ENCODE measurements at regions not wholly inside any gene's neighbourhood (a gene's known extent, or its start where the extent isn't known, plus 50 kb on each side); places are given as distances from the start of the nearest gene placed in this dataset.

DNA sequence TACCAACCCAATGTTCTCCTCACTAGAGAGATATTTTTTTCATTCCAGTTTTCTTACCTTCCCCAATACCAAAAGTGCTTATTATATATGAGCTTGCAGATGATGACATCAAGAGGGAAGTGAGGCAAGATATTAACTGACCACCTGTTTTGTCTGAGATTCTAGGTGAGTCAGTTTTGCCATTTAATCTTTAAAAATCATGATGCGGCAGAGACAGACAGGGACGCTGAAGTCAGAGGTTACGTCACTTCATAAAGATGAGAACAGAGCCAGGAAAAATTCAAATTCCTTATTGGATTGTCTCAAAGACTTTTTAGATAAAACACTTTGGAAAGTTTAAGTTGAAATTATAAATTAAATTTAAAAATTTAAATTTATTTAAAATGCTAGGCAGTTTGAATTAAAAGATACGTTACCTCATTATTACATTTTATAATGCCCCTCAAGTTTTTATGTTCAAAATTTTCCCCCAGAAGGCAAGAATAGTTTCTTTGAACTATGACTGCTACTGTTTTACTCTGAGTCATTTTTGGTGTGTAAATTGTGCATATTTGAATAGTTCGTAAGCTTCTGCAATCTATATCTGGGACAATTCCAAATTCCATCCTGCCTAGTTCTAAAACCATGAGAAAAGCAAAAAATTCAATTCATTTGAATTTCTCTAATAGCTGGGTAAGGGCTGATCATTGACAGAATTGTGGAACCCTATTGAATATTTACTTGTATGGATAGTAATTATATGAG lies 839.6 kb upstream of the GOT2 start:
- intact Hi-C loops (cut with DNase I; ENCODE audit: low total_unique reads), result no loop called here
- H3K27ac ChIP-seq, result no peak overlapping the region
- no peaks in the 10 kb centered on the region for H3K4me1 ChIP-seq
- WGBS, 5 donors, result 88 to 95% (median 92%) methylated on average over 5 of the region's 5 CpGs
- H3K9me3 ChIP-seq, result peaks cover 0 to 3% (median 0%) of the 10 kb centered on the region in 8 donors
- DNase-seq, result no peak
- H3K36me3 ChIP-seq, result no peaks in the 10 kb centered on the region
- no peak overlapping the region for H3K4me3 ChIP-seq
- no peak for TF ChIP-seq POLR2A (IDR thresholded peaks at IDR 0.05)
- TF ChIP-seq, protein P1, sequence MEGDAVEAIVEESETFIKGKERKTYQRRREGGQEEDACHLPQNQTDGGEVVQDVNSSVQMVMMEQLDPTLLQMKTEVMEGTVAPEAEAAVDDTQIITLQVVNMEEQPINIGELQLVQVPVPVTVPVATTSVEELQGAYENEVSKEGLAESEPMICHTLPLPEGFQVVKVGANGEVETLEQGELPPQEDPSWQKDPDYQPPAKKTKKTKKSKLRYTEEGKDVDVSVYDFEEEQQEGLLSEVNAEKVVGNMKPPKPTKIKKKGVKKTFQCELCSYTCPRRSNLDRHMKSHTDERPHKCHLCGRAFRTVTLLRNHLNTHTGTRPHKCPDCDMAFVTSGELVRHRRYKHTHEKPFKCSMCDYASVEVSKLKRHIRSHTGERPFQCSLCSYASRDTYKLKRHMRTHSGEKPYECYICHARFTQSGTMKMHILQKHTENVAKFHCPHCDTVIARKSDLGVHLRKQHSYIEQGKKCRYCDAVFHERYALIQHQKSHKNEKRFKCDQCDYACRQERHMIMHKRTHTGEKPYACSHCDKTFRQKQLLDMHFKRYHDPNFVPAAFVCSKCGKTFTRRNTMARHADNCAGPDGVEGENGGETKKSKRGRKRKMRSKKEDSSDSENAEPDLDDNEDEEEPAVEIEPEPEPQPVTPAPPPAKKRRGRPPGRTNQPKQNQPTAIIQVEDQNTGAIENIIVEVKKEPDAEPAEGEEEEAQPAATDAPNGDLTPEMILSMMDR (IDR thresholded peaks at IDR 0.05 in 8 of 11, conservative IDR thresholded peaks at IDR 0.05 in 3 of 11), result no peak
- TF ChIP-seq POLR2AphosphoS5 (IDR thresholded peaks at IDR 0.05), result no peak
- no peaks in the 10 kb centered on the region for H3K27me3 ChIP-seq (replicated peaks in 1 of 7)

DNA sequence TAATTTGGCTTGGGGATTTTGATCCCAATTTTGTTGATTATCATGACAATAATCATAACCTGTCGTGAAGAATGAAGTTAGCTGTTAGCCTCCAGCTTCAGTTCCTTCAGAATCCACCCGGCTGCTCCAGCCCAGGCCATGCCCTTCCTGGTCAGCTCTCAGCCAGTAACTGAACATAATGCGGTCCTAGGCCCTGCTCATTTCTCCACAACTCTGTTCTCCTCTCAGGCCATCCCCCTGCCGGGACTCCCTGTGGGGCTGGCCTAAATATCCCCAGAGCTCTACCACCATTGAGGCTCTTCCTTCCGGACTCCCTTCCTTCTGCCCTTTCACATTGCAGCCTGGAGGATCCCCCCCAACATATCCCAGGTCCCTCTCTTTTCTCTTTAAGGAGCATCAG lies 833.4 kb upstream of the GOT2 start:
- H3K9me3 ChIP-seq, result peaks cover 0 to 6% (median 2%) of the 10 kb centered on the region in 8 donors
- intact Hi-C loops (cut with DNase I; ENCODE audit: low total_unique reads), result no loop called here
- no peaks in the 10 kb centered on the region for H3K36me3 ChIP-seq
- 82 to 89% (median 84%) methylated on average over 5 of the region's 5 CpGs for WGBS, 5 donors
- no peak for DNase-seq
- H3K4me1 ChIP-seq, result no peaks in the 10 kb centered on the region
- no peak overlapping the region for H3K4me3 ChIP-seq
- H3K27me3 ChIP-seq (replicated peaks in 1 of 7), result no peaks in the 10 kb centered on the region
- no peak overlapping the region for H3K27ac ChIP-seq
- TF ChIP-seq, protein P1 (IDR thresholded peaks at IDR 0.05 in 8 of 11, conservative IDR thresholded peaks at IDR 0.05 in 3 of 11), result no peak
- TF ChIP-seq POLR2AphosphoS5 (IDR thresholded peaks at IDR 0.05), result no peak
- TF ChIP-seq POLR2A (IDR thresholded peaks at IDR 0.05), result no peak

DNA sequence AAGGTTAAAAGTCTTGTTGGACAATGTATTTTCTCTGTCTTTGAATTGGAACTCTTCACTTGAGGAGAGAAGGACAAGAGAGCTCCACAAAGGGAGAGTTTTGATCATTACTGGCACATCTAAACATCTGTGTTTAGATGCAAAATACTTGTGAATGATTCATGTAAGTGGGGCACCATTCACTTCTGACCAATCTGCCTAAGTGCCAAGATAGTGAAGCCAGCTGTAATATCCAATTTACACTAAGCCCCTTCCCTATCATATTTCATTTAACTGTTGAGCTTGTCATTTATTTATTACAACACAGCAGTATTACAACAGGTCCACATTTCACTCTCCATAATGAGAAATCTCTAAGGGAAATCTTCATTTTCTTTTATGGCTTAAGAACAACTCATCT lies 832.3 kb upstream of the GOT2 start:
- Histone ChIP-seq H3K4me3 (no peak overlapping the region), H3K4me1 (no peaks in the 10 kb centered on the region), H3K9me3 (peaks cover 0 to 6% (median 2%) of the 10 kb centered on the region in 8 donors), H3K27me3 (replicated peaks in 1 of 7) (no peaks in the 10 kb centered on the region), H3K36me3 (no peaks in the 10 kb centered on the region), H3K27ac (no peak overlapping the region)
- intact Hi-C loops (cut with DNase I; ENCODE audit: low total_unique reads), result no loop called here
- TF ChIP-seq POLR2A (IDR thresholded peaks at IDR 0.05), result no peak
- TF ChIP-seq, protein P1 (IDR thresholded peaks at IDR 0.05 in 8 of 11, conservative IDR thresholded peaks at IDR 0.05 in 3 of 11), result no peak
- TF ChIP-seq POLR2AphosphoS5 (IDR thresholded peaks at IDR 0.05), result no peak
- no peak for DNase-seq

DNA sequence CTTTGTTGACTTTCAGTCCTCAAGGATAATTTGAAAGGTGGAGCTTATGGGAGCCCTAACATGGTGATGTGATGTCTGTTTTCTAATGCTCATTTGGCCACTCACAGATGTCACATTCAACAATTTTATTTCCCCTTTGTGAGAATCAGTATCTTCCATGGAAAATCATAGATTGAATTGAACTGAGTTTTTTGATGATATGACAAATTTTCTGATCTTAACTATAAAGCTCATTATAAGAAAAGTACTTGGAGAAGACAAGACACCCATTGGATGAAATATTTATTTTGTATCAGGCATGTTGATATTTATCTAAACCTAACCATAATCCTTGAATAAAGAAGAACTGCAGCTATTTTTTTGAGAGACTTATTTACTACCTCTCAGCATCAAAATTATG lies 824.6 kb upstream of the GOT2 start:
- H3K27ac ChIP-seq, result no peak overlapping the region
- no peaks in the 10 kb centered on the region for H3K27me3 ChIP-seq (replicated peaks in 1 of 7)
- no peak for DNase-seq
- no peaks in the 10 kb centered on the region for H3K4me1 ChIP-seq
- TF ChIP-seq POLR2AphosphoS5 (IDR thresholded peaks at IDR 0.05) (no peak), POLR2A (IDR thresholded peaks at IDR 0.05) (no peak)
- TF ChIP-seq, protein P1 (IDR thresholded peaks at IDR 0.05 in 8 of 11, conservative IDR thresholded peaks at IDR 0.05 in 3 of 11), result no peak
- intact Hi-C loops (cut with DNase I; ENCODE audit: low total_unique reads), result no loop called here
- peaks cover 0 to 4% (median 0%) of the 10 kb centered on the region in 8 donors for H3K9me3 ChIP-seq
- no peaks in the 10 kb centered on the region for H3K36me3 ChIP-seq
- H3K4me3 ChIP-seq, result no peak overlapping the region
